Upper lobe of left lung (tissue), 4 donors: ENCODE measurements at regions not wholly inside any gene's neighbourhood (a gene's known extent, or its start where the extent isn't known, plus 50 kb on each side); places are given as distances from the start of the nearest gene placed in this dataset.

Experiments
- CTCF ChIP-seq, 6 experiments: fragments of 450-650 bp in 4 of 6; fragments of 200-600 bp in 2 of 6; sonication (generic) in 2 of 6; IDR thresholded peaks; one replicate each; pipeline ENCODE4 v1.5.1; 2016 to 2019; ENCODE audit warnings: antibody characterized with exemption in 6 of 6
- POLR2A ChIP-seq, 4 donors: fragments of 450-650 bp; IDR thresholded peaks; one replicate each; pipeline ENCODE4 v1.5.1; 2016 to 2017; ENCODE audit warnings: antibody characterized with exemption in 4 of 4, mild to moderate bottlenecking in 2 of 4
- POLR2AphosphoS5 ChIP-seq, 2 donors: sonication (generic); formaldehyde crosslinking; IDR thresholded peaks; one replicate each; pipeline ENCODE4 v1.5.1; 2017; ENCODE audit warnings: antibody characterized with exemption in 2 of 2

- TF ChIP-seq CTCF (IDR thresholded peaks at IDR 0.05) (no peak), POLR2A (IDR thresholded peaks at IDR 0.05) (no peak), POLR2AphosphoS5 (IDR thresholded peaks at IDR 0.05) (no peak)
These were observed 605.4 kb upstream of the KIF2B start for GRCh38 chr17:53217311-53217710.
